HepG2 (cell line): ENCODE measurements at regions not wholly inside any gene's neighbourhood (a gene's known extent, or its start where the extent isn't known, plus 50 kb on each side); places are given as distances from the start of the nearest gene placed in this dataset.

Experiments used
- ARID4A ChIP-seq: sonication (generic); formaldehyde crosslinking; IDR thresholded peaks from 2 replicates; pipeline ENCODE4 v1.5.0; 2020; ENCODE audit warnings: mild to moderate bottlenecking, missing genetic modification reagents, borderline replicate concordance
- CCDC6 ChIP-seq: sonication (generic); formaldehyde crosslinking; IDR thresholded peaks from 2 replicates; pipeline ENCODE4 v1.8.1; 2022; ENCODE audit warnings: mild to moderate bottlenecking, missing genetic modification reagents, moderate library complexity
- CREM ChIP-seq, 2 experiments: sonication (generic) in 1 of 2; formaldehyde crosslinking in 1 of 2; IDR thresholded peaks; 2 replicates each; pipeline versions ENCODE4 v1.4.0 to v1.6.1; 2016 to 2020; ENCODE audit warnings: antibody characterized with exemption in 1 of 2, mild to moderate bottlenecking in 1 of 2, missing genetic modification reagents in 1 of 2
- DNMT3B ChIP-seq: conservative IDR thresholded peaks from 2 replicates; pipeline ENCODE4 v1.6.1; 2016; ENCODE audit warnings: missing biosample characterization, control low read depth
- HOMEZ ChIP-seq: IDR thresholded peaks from 2 replicates; pipeline ENCODE4 v1.6.1; 2016; ENCODE audit warnings: low read depth
- KLF15 ChIP-seq: sonication (generic); formaldehyde crosslinking; IDR thresholded peaks from 2 replicates; pipeline ENCODE4 v1.8.1; 2023; ENCODE audit warnings: borderline replicate concordance, mild to moderate bottlenecking, inconsistent platforms, missing genetic modification reagents, mixed read lengths
- MTA1 ChIP-seq: sonication (generic); formaldehyde crosslinking; IDR thresholded peaks from 2 replicates; pipeline ENCODE4 v1.4.0; 2020; ENCODE audit warnings: missing genetic modification reagents, mild to moderate bottlenecking, borderline replicate concordance
- MTA3 ChIP-seq: sonication (generic); formaldehyde crosslinking; IDR thresholded peaks from 2 replicates; pipeline ENCODE4 v1.4.0; 2020; ENCODE audit warnings: missing genetic modification reagents
- NFE2L2 ChIP-seq: fragments of 150-350 bp; IDR thresholded peaks from 2 replicates; pipeline ENCODE4 v1.6.1; 2014; ENCODE audit warnings: low read length
- NR2F6 ChIP-seq, 2 experiments: IDR thresholded peaks; 2 replicates each; pipeline ENCODE4 v1.6.1; 2016; ENCODE audit warnings: antibody characterized with exemption in 1 of 2, mild to moderate bottlenecking in 1 of 2
- PHF20 ChIP-seq: sonication (generic); formaldehyde crosslinking; IDR thresholded peaks from 2 replicates; pipeline ENCODE4 v1.5.0; 2020; ENCODE audit warnings: mild to moderate bottlenecking, missing genetic modification reagents
- SPEN ChIP-seq: sonication (generic); formaldehyde crosslinking; IDR thresholded peaks from 2 replicates; pipeline ENCODE4 v1.5.1; 2020; ENCODE audit warnings: low read depth, mild to moderate bottlenecking, missing genetic modification reagents
- SRF ChIP-seq: IDR thresholded peaks from 2 replicates; pipeline ENCODE4 v1.6.1; 2011; ENCODE audit warnings: mild to moderate bottlenecking, low read depth, low read length, moderate library complexity
- TEAD3 ChIP-seq: optimal IDR thresholded peaks from 2 replicates; pipeline ENCODE3; 2016; ENCODE audit warnings: borderline replicate concordance
- XBP1 ChIP-seq: sonication (generic); formaldehyde crosslinking; IDR thresholded peaks from 2 replicates; pipeline ENCODE4 v1.5.0; 2020; ENCODE audit warnings: missing genetic modification reagents
- ZBTB37 ChIP-seq: sonication (generic); formaldehyde crosslinking; IDR thresholded peaks from 2 replicates; pipeline ENCODE4 v1.4.0; 2020; ENCODE audit warnings: mild to moderate bottlenecking, missing genetic modification reagents
- ZBTB44 ChIP-seq: sonication (generic); formaldehyde crosslinking; IDR thresholded peaks from 2 replicates; pipeline ENCODE4 v1.4.0; 2020; ENCODE audit warnings: missing genetic modification reagents
- ZNF136 ChIP-seq: sonication (generic); formaldehyde crosslinking; IDR thresholded peaks from 2 replicates; pipeline ENCODE4 v1.8.1; 2022; ENCODE audit warnings: low read depth, mild to moderate bottlenecking, moderate library complexity, missing genetic modification reagents
- ZNF710 ChIP-seq: sonication (generic); formaldehyde crosslinking; IDR thresholded peaks from 2 replicates; pipeline ENCODE4 v1.5.0; 2020; ENCODE audit warnings: mild to moderate bottlenecking, missing genetic modification reagents, borderline replicate concordance

GRCh38 chr3:76972624-76973296 lies 67.1 kb upstream of the ROBO2 start (continued):
- TF ChIP-seq NR2F6 (IDR thresholded peaks at IDR 0.05): peak; percentile 66
- TF ChIP-seq NR2F6 (CRISPR knock-in tag; IDR thresholded peaks at IDR 0.05): no peak
- no peak for TF ChIP-seq NFE2L2
- no peak for TF ChIP-seq ZBTB37
- no peak for TF ChIP-seq PHF20 (CRISPR knock-in tag)
- 0 out of 2 replicates have a peak, but pooled peaks have one; percentile 43 for TF ChIP-seq ZNF710
- TF ChIP-seq ZNF136: no peak
- TF ChIP-seq MTA3 (CRISPR knock-in tag): no peak
- TF ChIP-seq KLF15 (CRISPR knock-in tag): no peak
- TF ChIP-seq SRF: no peak
- TF ChIP-seq DNMT3B (CRISPR knock-in tag): no peak
- no peak for TF ChIP-seq ZBTB44
- no peak for TF ChIP-seq MTA1
- TF ChIP-seq ARID4A (CRISPR knock-in tag): no peak
- no peak for TF ChIP-seq SPEN
- TF ChIP-seq HOMEZ (CRISPR knock-in tag): no peak
- TF ChIP-seq TEAD3 (CRISPR knock-in tag): peak; percentile 24
- TF ChIP-seq XBP1 (CRISPR knock-in tag): no peak
- no peak for TF ChIP-seq CCDC6 (CRISPR knock-in tag)
- TF ChIP-seq CREM (IDR thresholded peaks at IDR 0.05): peak; percentile 81; the same call in 1 of the 2 replicates
- TF ChIP-seq CREM (CRISPR knock-in tag; IDR thresholded peaks at IDR 0.05): no peak
